DMS153 (cell line): ENCODE measurements at regions not wholly inside any gene's neighbourhood (a gene's known extent, or its start where the extent isn't known, plus 50 kb on each side); places are given as distances from the start of the nearest gene placed in this dataset.

Experiments used
- DNase-seq: peaks from one replicate; lab custom pipeline; 2025; lab: John Stamatoyannopoulos, UW

GRCh38 chr15:38176155-38176554, 76.5 kb upstream of the SPRED1 start:
- DNase-seq: no peak

DNA sequence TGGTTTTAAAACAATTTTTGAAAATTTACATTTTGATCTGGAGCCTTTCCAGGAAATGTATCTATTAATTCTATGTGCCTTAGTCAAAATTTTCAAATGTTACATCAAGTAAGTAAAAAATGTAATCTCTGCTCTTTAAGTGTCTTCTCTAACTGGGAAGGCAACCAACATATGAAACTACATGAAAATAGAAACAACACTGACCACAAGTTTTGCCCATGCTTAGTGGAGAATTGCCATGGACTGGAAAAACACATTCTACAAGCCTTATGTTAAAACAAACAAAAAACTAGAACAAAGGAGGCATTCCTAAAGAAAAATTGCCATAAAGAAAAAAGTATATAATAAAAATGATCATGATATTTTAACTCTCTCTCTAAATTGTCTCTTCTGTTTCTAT, 75.9 kb upstream of the SPRED1 start:
- DNase-seq: no peak

DNA sequence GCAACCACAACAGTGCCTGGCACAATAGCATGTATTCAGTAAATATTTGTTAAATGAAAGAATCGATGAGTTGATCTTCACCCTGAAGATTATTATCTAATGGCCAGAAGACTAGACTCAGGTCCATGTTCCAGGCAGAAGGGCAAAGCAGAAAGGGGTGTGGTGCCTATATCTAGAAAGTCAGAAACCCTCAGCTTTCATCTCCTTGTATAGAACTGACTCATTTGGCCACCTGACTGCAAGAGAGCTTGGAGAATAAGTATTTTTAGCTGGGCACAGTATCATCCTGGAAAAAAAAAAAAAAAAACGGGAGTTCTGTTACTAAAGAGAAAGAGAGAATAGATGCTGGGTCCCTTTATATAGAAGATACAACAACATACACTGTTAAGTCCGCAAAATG, 69.7 kb upstream of the SPRED1 start:
- no peak for DNase-seq

DNA sequence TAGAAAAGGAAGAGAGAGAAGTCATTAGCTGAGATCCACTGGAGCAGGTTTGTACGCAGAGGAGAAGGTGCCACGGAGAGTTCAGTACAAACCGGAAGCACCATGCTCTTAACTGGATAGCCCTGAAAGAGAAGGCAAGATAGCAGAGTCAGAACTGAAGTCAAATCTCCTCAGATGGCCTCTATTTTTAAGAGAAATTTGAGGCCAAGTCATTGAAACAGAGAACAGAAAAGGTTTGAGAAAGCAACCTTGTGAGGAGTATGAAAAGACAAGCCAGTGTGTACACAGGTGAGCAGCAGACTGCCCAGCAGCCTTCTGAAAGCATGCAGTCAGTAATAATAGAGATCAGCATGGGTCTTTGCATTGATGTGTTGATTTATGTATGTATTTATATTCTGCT, 66.1 kb upstream of the SPRED1 start:
- no peak for DNase-seq

GRCh38 chr15:38187630-38188313, 64.9 kb upstream of the SPRED1 start:
- DNase-seq: no peak

DNA sequence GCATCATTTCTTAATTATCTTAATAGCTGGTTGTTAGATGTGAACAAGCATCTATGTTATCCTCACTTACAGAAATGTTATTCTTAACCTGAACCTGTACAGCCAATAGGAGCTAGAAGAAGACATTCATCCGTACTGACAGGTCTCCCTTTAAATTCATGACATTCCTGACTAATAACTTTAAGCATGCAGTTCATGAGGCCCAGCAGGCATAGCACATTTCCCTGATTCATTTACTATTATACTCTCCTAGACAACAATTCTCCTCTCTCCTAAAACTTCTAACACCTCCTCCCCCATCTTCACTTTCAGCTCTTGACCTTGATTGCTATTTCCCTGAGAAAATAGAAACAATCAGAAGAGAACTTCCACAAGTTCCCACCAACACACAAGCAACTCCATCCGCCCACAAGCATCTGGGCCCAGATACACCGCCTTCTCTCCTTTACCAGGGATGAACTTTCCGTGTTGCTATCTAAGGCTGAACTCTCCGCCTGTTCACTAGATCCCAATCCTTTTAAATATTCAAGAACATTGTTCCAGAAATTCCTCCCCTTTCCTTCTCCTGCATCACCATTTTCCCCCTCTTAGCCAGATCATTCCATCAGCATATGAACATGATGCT, 62.9 kb upstream of the SPRED1 start:
- no peak for DNase-seq

DNA sequence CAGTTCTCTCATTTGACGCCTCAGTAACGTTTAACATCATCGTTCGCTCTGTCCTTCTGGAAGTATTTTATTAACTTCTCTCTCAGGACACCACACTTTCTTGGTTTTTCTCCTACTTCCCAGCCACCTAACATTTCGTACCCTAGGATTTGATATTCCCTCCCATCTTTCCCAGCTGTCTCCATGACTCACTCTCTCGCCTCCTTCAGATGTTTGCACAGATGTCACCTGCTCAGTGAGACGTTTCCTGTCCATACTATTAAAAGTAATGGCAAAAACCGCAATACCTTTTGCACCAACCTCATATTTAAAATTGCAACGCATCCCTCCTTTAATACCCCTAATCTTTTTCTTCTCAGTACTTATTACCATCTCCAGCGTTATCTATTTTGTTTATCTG, 62.1 kb upstream of the SPRED1 start:
- DNase-seq: no peak

- no peak for DNase-seq
Observed at GRCh38 chr15:38192496-38192895, 60.1 kb upstream of the SPRED1 start.

DNA sequence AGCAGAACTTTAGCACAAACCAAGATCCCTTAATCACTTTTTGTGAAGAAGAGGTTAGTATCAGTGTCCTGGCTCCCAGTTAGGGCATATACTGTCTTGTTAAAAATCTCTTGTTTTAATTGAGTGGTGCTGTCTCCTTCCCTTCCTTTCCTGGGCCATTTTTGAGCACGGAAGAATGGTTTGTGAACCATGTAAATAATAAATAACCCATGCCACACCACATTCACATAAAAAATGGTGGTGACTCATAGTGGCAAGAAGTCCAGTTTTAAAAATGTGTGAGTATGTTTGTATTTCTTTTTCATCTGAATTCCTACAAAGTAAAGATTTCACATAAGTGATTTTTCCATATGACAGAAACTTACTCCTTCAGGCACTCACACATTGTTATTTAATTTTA, 59.1 kb upstream of the SPRED1 start:
- DNase-seq: no peak

DNA sequence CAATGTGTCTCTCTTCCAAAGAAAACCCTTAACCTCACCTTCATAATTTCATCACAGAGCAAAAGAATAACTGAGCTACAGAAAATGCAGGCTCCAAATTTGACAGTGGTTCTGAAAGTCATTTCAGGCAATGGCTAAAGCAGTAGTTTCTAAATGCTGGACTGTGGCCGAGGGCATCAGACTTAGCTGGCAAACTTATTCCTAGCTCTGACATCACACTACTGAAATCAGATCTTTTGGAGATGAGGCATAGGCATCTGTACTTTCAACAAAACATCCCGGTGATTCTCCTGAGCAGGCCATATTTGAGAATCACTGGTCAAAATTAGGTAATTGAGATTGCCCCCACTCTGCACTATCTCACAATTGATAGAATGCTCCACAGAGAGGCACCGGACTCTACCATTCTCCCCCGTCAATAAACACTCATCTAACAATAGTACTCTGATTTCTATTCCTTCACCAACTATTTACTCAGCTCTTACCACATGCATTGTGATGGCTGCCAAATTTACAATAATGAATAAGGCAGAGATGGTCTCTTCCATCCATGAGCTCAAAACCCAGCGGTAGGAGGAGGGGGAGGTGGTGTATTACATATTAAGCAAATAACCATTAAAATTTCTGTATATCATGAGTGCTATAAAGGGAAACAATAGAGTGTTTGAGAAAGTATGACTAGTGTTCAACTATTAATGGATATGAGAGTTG, 57.3 kb upstream of the SPRED1 start:
- DNase-seq: peak; percentile 54

- no peak for DNase-seq
Observed at GRCh38 chr15:38196076-38196475, 56.6 kb upstream of the SPRED1 start.

- no peak for DNase-seq
Observed at GRCh38 chr15:38197553-38197952, 55.1 kb upstream of the SPRED1 start.

- no peak for DNase-seq
Observed at GRCh38 chr15:38201714-38202113, 50.9 kb upstream of the SPRED1 start.

DNA sequence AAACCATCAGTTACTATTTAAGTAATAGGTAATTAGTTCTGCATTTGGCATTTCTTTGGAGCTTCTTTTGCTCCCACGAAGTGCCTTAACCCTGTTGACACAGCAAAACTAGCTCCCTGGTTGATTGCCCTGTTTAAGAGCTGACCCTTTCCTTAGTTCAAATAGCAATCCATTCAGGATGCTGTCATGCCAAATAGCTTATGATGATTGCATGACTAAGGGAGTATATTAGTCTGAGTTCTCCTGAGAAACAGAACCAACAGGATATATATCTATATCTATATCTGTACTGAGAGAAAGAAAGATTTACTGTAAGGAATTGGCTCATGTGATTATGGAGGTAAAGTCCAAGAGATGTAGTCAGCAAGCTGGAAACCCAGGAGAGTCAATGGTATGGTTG, 50.3 kb upstream of the SPRED1 start:
- no peak for DNase-seq
